ENCODE measurements at regions not wholly inside any gene's neighbourhood (a gene's known extent, or its start where the extent isn't known, plus 50 kb on each side); places are given as distances from the start of the nearest gene placed in this dataset.

DNA sequence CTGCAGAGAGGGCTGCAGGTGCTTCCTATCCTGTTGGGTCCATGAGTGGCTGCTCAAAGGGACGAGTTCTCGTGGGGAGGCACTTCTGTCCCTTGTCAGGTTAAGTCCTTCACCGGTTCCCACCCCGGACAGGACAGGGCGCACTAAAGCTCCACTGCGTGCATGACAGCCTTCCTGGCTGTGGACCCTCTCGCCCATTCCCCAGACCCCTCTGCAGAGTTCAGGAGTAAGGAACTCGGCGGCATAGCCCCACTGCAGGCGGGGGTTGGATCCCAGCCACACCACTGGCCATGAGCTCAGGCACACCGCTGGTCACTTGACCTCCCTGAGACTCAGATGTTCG lies 147.5 kb upstream of the ID2 start:
- no peak for TF ChIP-seq ZNF274 (IDR thresholded peaks at IDR 0.05; ENCODE audit: low read depth, low read length)
- no peak overlapping the region for H3K4me3 ChIP-seq (ENCODE audit: low read length)

GRCh38 chr2:8534729-8535468 lies 147.0 kb upstream of the ID2 start:
- no peak for TF ChIP-seq ZNF274 (IDR thresholded peaks at IDR 0.05; ENCODE audit: low read depth, low read length)
- no peak overlapping the region for H3K4me3 ChIP-seq (ENCODE audit: low read length)

- TF ChIP-seq ZNF274 (IDR thresholded peaks at IDR 0.05; ENCODE audit: low read depth, low read length), result no peak
- no peak overlapping the region for H3K4me3 ChIP-seq (ENCODE audit: low read length)
Measured at GRCh38 chr2:8535469-8535795, 146.4 kb upstream of the ID2 start.

DNA sequence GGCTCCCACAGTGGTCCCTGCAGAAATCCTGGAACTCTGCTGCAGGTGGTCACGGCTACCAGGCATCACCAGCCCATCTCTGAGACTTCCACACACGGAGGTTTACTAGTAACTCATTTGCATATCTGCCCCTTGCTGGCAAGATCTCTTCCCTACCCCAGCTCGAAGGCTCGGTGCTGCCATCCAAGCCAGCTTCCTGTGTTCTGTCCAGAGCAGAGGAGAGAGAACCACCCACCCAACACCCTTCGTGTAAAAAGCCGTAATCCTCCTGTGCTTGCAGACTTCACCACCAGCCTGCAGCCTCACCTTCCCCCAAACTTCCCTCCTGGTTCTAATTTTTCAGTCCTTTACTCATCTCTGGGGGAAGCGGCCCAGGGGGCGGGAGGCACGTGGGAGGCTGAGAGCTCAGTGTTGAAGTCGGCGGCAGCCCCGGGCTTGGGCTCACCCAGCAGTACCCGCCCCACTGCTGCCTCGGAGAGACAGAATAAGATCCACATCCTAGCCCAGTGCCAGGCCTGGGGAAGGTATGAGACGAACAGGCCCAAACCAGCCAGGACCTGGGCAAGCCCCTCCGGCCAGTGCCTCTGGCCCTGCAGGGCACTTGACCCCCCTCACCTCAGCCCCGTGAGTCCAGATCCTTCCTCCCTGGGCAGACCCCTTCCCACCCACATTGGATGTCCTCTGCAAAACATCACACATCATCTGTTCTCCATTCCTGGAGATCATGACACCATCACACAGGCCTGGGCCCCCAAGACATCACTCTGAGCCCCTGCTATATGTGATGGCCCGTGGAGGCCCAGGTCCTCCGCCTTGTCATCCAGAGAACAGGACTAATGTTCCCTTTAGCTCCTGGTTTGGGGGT lies 145.8 kb upstream of the ID2 start:
- no peak for TF ChIP-seq ZNF274 (IDR thresholded peaks at IDR 0.05; ENCODE audit: low read depth, low read length)

DNA sequence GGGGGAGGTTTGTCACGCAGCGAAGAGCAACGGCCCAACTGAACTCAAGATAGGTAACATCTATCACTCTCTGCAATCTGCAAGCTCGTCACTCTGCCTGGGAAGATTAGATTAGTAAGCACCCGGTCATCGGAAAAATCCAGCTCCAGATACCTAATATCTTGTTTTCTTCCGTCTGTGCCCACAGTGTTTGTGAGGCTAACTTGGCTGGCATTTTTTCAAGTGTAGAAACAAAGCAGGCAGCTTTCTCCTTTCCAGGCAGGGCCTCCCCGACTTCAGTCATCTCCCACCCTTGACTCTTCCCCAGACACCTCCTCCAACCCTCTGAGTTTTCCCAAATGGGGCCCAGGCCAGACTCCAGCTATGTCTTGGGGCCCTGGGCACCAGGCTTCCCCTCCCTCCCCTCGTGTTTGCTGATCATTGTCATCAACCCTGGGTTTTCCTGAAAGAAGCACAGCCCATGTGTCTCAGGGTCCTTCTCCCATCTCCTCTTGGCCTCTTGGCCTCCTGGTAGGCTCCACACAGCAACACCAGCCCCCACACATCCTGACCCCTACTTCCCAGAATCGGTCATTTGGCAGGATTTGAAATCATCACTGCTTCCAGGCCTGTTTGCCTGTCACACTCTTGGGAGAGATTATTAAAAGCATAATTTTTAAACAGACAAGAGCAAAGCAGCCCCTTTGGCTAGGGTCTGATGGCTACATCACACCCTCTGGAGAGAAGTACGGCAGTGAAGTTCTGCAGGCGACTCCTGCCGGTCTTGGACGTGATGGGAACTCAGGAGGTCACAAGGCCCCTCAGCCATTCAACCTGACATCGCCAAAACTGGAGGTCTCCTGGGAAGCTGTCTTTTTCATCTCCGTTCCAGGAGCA lies 144.9 kb upstream of the ID2 start:
- no peak overlapping the region for H3K4me3 ChIP-seq (ENCODE audit: low read length)
- TF ChIP-seq ZNF274 (IDR thresholded peaks at IDR 0.05; ENCODE audit: low read depth, low read length), result no peak

More for the DNA sequence above, 145.8 kb upstream of the ID2 start:
- H3K4me3 ChIP-seq (ENCODE audit: low read length), result no peak overlapping the region

DNA sequence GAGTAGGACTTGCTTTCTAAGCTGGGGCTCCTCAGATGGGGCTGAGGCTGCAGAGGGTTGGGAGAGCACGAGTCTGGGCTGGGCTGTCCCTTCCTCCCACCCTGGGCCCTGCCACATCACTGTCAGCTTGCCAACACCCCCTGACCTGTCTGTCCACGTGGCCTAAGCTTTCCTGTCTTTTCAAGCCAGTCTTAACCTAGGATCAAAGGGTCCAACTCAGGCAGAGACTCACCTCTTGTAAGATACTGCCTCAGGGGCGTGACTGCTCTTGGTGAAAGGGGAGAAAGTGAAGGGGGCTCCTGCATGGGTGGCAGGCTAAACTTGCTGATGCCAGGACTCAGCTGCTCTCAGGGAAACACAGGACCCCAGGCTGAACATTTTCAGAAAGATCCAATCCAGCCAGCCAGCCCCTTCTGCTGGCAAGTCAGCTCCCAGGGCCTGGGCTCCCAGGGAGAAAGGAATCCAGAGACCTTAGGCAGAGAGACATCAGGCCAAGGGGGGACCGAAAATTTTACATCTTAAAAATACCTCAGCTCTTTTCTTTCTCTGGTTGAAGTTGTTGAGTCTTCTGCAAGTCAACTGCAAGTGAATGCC lies 144.2 kb upstream of the ID2 start:
- H3K4me3 ChIP-seq (ENCODE audit: low read length), result no peak overlapping the region
- no peak for TF ChIP-seq ZNF274 (IDR thresholded peaks at IDR 0.05; ENCODE audit: low read depth, low read length)

GRCh38 chr2:8538531-8538930 lies 143.3 kb upstream of the ID2 start:
- no peak overlapping the region for H3K4me3 ChIP-seq (ENCODE audit: low read length)
- TF ChIP-seq ZNF274 (IDR thresholded peaks at IDR 0.05; ENCODE audit: low read depth, low read length), result no peak

DNA sequence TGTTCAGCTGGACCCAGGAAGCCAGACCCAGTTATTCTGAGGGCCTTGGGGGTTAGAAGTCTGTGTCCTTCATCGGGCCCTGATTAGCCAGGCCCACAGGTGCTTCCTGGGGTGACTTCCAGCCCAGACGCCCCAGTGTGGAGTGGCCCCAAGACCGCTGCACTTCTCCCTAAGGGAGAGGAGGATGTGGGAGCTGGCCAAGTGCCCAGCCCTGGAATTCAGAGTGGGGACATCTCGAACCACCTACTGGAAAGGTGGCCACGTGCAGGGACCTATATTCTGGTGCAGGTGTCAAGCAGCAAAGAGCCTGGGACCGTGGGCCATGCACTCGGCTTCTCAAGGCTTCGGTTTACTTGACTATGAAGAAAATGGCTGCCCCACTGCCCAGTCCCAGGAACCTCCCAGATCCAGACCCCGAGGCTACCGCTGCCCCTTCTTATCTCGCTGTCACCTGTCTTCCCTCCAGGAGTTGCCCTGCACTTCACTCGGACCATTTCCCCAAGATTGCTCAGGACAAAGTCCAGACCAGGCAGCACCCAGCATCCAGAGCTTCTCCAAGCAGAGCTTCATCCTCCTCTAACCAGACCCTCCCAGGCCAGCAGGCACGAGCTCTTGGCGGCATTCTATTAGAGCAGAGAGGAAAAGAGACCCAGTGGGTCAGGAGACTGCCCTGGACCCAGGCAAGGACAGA lies 142.8 kb upstream of the ID2 start:
- no peak overlapping the region for H3K4me3 ChIP-seq (ENCODE audit: low read length)
- TF ChIP-seq ZNF274 (IDR thresholded peaks at IDR 0.05; ENCODE audit: low read depth, low read length), result no peak

DNA sequence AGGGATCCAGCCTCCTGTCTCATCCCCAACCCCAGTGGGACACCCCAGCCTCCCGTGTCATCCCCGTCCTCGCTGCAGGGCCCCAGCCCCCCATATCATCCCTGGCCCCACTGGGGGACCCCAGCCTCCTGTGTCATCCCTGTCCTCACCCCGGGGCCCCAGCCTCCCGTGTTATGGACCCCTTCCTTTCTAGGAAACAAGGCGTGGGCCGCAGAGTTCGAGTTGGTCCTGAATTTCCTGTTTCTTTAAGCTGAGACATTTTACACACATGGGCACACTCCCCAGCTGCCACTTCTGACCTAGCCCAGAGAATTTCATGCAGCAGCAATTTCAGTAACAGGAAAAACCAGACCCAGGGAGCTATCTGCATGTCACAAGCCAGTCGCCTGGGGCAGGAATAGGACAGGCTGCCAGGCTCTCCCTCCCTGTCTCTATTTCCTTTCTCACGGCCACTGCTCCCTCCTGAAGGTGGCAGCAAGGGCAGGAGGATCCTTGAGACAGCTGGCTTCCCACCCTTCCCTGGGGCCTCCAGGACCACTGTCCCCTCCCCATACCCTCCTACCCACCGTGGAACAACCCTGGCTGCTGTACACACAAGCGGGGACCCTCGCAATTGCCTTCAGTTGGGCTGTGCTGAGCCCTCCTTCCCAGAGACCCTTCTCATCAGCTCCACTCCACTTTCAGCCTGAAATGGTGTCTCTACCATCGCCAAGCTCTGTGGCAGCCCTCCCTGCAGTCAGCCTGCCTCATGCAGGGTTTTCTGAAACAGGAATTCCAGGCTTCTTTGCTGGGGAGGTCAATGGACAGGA lies 141.9 kb upstream of the ID2 start:
- no peak overlapping the region for H3K4me3 ChIP-seq (ENCODE audit: low read length)
- no peak for TF ChIP-seq ZNF274 (IDR thresholded peaks at IDR 0.05; ENCODE audit: low read depth, low read length)

DNA sequence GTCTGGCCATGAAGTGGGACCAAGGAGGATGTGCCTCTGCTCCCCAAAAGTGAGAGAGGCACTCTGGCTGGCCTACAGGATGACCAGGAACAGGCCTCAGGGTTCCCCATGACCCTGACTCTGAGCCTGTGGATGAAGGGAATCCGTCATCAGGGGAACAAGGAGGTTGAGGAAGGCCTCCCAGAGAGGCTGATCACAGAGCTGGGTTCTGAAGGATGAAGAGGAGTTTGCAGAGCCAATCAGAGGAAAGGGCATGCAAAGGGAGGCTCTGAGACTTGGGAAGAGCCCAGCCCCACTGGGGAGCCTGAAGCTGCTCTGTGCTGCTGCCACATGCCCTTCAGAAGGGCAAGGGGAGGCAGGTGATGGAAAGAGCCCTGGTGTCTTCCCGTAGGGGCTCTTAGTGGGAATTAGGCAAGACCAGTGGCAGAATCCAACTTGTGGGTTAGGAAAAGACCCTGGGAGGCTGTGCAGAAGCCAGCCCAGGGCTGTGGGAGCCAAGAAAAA lies 141.3 kb upstream of the ID2 start:
- no peak overlapping the region for H3K4me3 ChIP-seq (ENCODE audit: low read length)
- no peak for TF ChIP-seq ZNF274 (IDR thresholded peaks at IDR 0.05; ENCODE audit: low read depth, low read length)

GRCh38 chr2:8541223-8541622 lies 140.6 kb upstream of the ID2 start:
- H3K4me3 ChIP-seq (ENCODE audit: low read length), result no peak overlapping the region
- no peak for TF ChIP-seq ZNF274 (IDR thresholded peaks at IDR 0.05; ENCODE audit: low read depth, low read length)

- TF ChIP-seq ZNF274 (IDR thresholded peaks at IDR 0.05; ENCODE audit: low read depth, low read length), result no peak
- H3K4me3 ChIP-seq (ENCODE audit: low read length), result no peak overlapping the region
Measured at GRCh38 chr2:8541636-8542035, 140.2 kb upstream of the ID2 start.
